Stomach smooth muscle (tissue), 2 donors: ENCODE measurements at regions not wholly inside any gene's neighbourhood (a gene's known extent, or its start where the extent isn't known, plus 50 kb on each side); places are given as distances from the start of the nearest gene placed in this dataset.

Experiments
- H3K27ac ChIP-seq: one replicate; pipeline ENCODE4 v1.7.0; 2013; ENCODE audit warnings: mild to moderate bottlenecking, low read length, inconsistent platforms
- H3K27me3 ChIP-seq, 2 donors: one replicate each; pipeline ENCODE4 v1.7.0; 2013; ENCODE audit warnings: low read length in 2 of 2; ENCODE audit not compliant: insufficient read depth in 2 of 2, control insufficient read depth in 1 of 2
- H3K36me3 ChIP-seq, 2 donors: one replicate each; pipeline ENCODE4 v1.7.0; 2013; ENCODE audit warnings: low read length in 2 of 2; ENCODE audit not compliant: control insufficient read depth in 2 of 2, insufficient read depth in 2 of 2
- H3K4me1 ChIP-seq: one replicate; pipeline ENCODE4 v1.7.0; 2013; ENCODE audit warnings: low read length; ENCODE audit not compliant: control insufficient read depth, insufficient read depth
- H3K4me3 ChIP-seq, 2 donors: one replicate each; pipeline ENCODE4 v1.7.0; 2013; ENCODE audit warnings: low read length in 2 of 2
- H3K9ac ChIP-seq, 2 donors: one replicate each; pipeline ENCODE4 v1.7.0; 2013; ENCODE audit warnings: low read length in 2 of 2, mild to moderate bottlenecking in 1 of 2
- H3K9me3 ChIP-seq, 2 donors: one replicate each; pipeline ENCODE4 v1.7.0; 2013; ENCODE audit warnings: low read length in 2 of 2; ENCODE audit not compliant: control insufficient read depth in 2 of 2
- donor health status: healthy.
- donor health status: Pancreatic carcinoma.

GRCh38 chr12:28817524-28817923 is 331.6 kb upstream of the FAR2 start:
- no peaks in the 10 kb centered on the region for H3K27me3 ChIP-seq
- no peaks in the 10 kb centered on the region for H3K9me3 ChIP-seq
- no peak overlapping the region for H3K27ac ChIP-seq
- H3K36me3 ChIP-seq = no peaks in the 10 kb centered on the region
- H3K9ac ChIP-seq = no peak overlapping the region
- no peaks in the 10 kb centered on the region for H3K4me1 ChIP-seq
- H3K4me3 ChIP-seq = no peak overlapping the region

GRCh38 chr12:28824193-28824846 is 324.8 kb upstream of the FAR2 start:
- Histone ChIP-seq H3K9me3 (no peaks in the 10 kb centered on the region), H3K9ac (no peak overlapping the region), H3K27me3 (no peaks in the 10 kb centered on the region), H3K27ac (no peak overlapping the region), H3K4me1 (no peaks in the 10 kb centered on the region), H3K36me3 (no peaks in the 10 kb centered on the region), H3K4me3 (no peak overlapping the region)

GRCh38 chr12:28824849-28825248 is 324.2 kb upstream of the FAR2 start:
- Histone ChIP-seq H3K4me3 (no peak overlapping the region), H3K27me3 (no peaks in the 10 kb centered on the region), H3K27ac (no peak overlapping the region), H3K36me3 (no peaks in the 10 kb centered on the region), H3K9me3 (no peaks in the 10 kb centered on the region), H3K4me1 (no peaks in the 10 kb centered on the region), H3K9ac (no peak overlapping the region)

- no peak overlapping the region for H3K4me3 ChIP-seq
Observed at GRCh38 chr12:28826766-28827165, 322.3 kb upstream of the FAR2 start.

GRCh38 chr12:28827861-28828260 is 321.2 kb upstream of the FAR2 start:
- Histone ChIP-seq H3K4me1 (no peaks in the 10 kb centered on the region), H3K9me3 (no peaks in the 10 kb centered on the region), H3K9ac (no peak overlapping the region), H3K27me3 (no peaks in the 10 kb centered on the region), H3K36me3 (no peaks in the 10 kb centered on the region), H3K27ac (no peak overlapping the region), H3K4me3 (no peak overlapping the region)

More at GRCh38 chr12:28826766-28827165, 322.3 kb upstream of the FAR2 start:
- no peaks in the 10 kb centered on the region for H3K4me1 ChIP-seq
- no peak overlapping the region for H3K9ac ChIP-seq
- H3K27me3 ChIP-seq = no peaks in the 10 kb centered on the region
- H3K9me3 ChIP-seq = no peaks in the 10 kb centered on the region
- no peaks in the 10 kb centered on the region for H3K36me3 ChIP-seq
- H3K27ac ChIP-seq = no peak overlapping the region

- no peak overlapping the region for H3K4me3 ChIP-seq
- no peak overlapping the region for H3K9ac ChIP-seq
- no peaks in the 10 kb centered on the region for H3K9me3 ChIP-seq
- H3K4me1 ChIP-seq = no peaks in the 10 kb centered on the region
- H3K27me3 ChIP-seq = no peaks in the 10 kb centered on the region
- no peaks in the 10 kb centered on the region for H3K36me3 ChIP-seq
- H3K27ac ChIP-seq = no peak overlapping the region
Observed at GRCh38 chr12:28828318-28828717, 320.8 kb upstream of the FAR2 start.

- H3K9me3 ChIP-seq = no peaks in the 10 kb centered on the region
- no peaks in the 10 kb centered on the region for H3K27me3 ChIP-seq
- no peak overlapping the region for H3K4me3 ChIP-seq
- H3K27ac ChIP-seq = no peak overlapping the region
- no peak overlapping the region for H3K9ac ChIP-seq
- no peaks in the 10 kb centered on the region for H3K36me3 ChIP-seq
- H3K4me1 ChIP-seq = no peaks in the 10 kb centered on the region
Observed at GRCh38 chr12:28830491-28830890, 318.6 kb upstream of the FAR2 start.

GRCh38 chr12:28844718-28845117 is 304.4 kb upstream of the FAR2 start:
- Histone ChIP-seq H3K4me3 (no peak overlapping the region), H3K9ac (no peak overlapping the region), H3K36me3 (no peaks in the 10 kb centered on the region), H3K27ac (no peak overlapping the region), H3K27me3 (no peaks in the 10 kb centered on the region), H3K4me1 (no peaks in the 10 kb centered on the region), H3K9me3 (no peaks in the 10 kb centered on the region)

- no peak overlapping the region for H3K9ac ChIP-seq
- H3K36me3 ChIP-seq = no peaks in the 10 kb centered on the region
- H3K9me3 ChIP-seq = no peaks in the 10 kb centered on the region
- no peak overlapping the region for H3K4me3 ChIP-seq
- H3K4me1 ChIP-seq = no peaks in the 10 kb centered on the region
- H3K27ac ChIP-seq = no peak overlapping the region
- H3K27me3 ChIP-seq = no peaks in the 10 kb centered on the region
Observed at GRCh38 chr12:28851781-28852180, 297.3 kb upstream of the FAR2 start.

- no peak overlapping the region for H3K27ac ChIP-seq
- no peak overlapping the region for H3K9ac ChIP-seq
- H3K4me3 ChIP-seq = no peak overlapping the region
- H3K9me3 ChIP-seq = no peaks in the 10 kb centered on the region
- no peaks in the 10 kb centered on the region for H3K27me3 ChIP-seq
- no peaks in the 10 kb centered on the region for H3K4me1 ChIP-seq
- H3K36me3 ChIP-seq = no peaks in the 10 kb centered on the region
Observed at GRCh38 chr12:28855761-28856310, 293.2 kb upstream of the FAR2 start.

- Histone ChIP-seq H3K9me3 (no peaks in the 10 kb centered on the region), H3K27me3 (no peaks in the 10 kb centered on the region), H3K9ac (no peak overlapping the region), H3K4me3 (no peak overlapping the region), H3K36me3 (no peaks in the 10 kb centered on the region), H3K27ac (no peak overlapping the region), H3K4me1 (no peaks in the 10 kb centered on the region)
Observed at GRCh38 chr12:28857369-28857768, 291.7 kb upstream of the FAR2 start.
